ENCODE measurements at regions not wholly inside any gene's neighbourhood (a gene's known extent, or its start where the extent isn't known, plus 50 kb on each side); places are given as distances from the start of the nearest gene placed in this dataset.
"Not testable (repeated sequence)": the region's sequence is repeated elsewhere in the genome, so short reads cannot be mapped to it uniquely, and the experiment has no call there.

DNA sequence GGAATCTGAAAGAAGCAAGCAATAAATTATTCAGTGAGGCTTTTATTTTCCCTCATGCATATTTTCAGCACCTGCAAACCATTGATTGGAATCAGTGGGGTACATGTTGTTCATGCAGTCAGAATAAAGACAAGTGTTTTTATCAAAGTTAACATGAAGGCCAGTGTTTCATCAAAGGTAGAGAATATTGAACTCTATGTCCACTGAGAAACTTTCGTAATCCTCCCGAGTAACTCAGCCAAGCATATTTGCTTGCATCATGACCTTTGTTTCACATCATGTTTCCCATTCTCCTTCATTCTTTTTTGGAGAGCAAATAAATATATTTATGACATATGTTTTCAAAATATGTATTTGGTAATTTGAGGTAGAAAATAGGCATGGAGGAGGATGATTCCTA, 663.1 kb downstream of the SH2D4B start:
- Mint-ChIP-seq H3K4me1 (no peaks in the 10 kb centered on the region), H3K9me3 (peaks cover 0 to 7% (median 2%) of the 10 kb centered on the region in 7 donors), H3K36me3 (no peaks in the 10 kb centered on the region), H3K4me3 (no peak overlapping the region), H3K27ac (no peak overlapping the region), H3K27me3 (ENCODE audit: low read depth in 3 of 3) (peaks cover 0 to 8% (median 2%) of the 10 kb centered on the region in 3 donors)
- DNase-seq = no peak
- intact Hi-C loops (cut with micrococcal nuclease) = no loop called here
- Histone ChIP-seq H3K9me3 (replicated peaks in 1 of 2; ENCODE audit: control insufficient read depth in 1 of 2, insufficient read depth in 1 of 2, low read length in 2 of 2) (no peaks in the 10 kb centered on the region), H3K4me3 (replicated peaks in 1 of 3; ENCODE audit: low read depth in 2 of 3, low read length in 3 of 3) (no peak overlapping the region), H2AFZ (ENCODE audit: insufficient read depth, low read depth, low read length, poor library complexity, severe bottlenecking) (no peak overlapping the region), H3K36me3 (replicated peaks in 1 of 2; ENCODE audit: control insufficient read depth in 1 of 2, insufficient read depth in 2 of 2, low read length in 2 of 2) (no peaks in the 10 kb centered on the region), H3K9ac (ENCODE audit: insufficient read depth, low read length, poor library complexity, severe bottlenecking) (no peak overlapping the region), H3K27me3 (ENCODE audit: control insufficient read depth in 2 of 2, insufficient read depth in 2 of 2, low read length in 2 of 2) (no peaks in the 10 kb centered on the region), H3K79me2 (ENCODE audit: insufficient read depth, low read length) (no peaks in the 10 kb centered on the region), H4K20me1 (ENCODE audit: insufficient read depth, low read length) (no peaks in the 10 kb centered on the region), H3K27ac (ENCODE audit: low read depth in 1 of 2, low read length in 2 of 2) (no peak overlapping the region), H3K4me1 (ENCODE audit: control insufficient read depth in 1 of 2, insufficient read depth in 2 of 2, low read length in 2 of 2) (no peaks in the 10 kb centered on the region), H3K4me2 (replicated peaks; ENCODE audit: extremely low read depth, low read length, poor library complexity, severe bottlenecking) (no peak overlapping the region)
- WGBS (ENCODE audit: insufficient coverage) = no CpG with 5 or more reads among the region's 2 CpGs
- TF ChIP-seq, protein P1, sequence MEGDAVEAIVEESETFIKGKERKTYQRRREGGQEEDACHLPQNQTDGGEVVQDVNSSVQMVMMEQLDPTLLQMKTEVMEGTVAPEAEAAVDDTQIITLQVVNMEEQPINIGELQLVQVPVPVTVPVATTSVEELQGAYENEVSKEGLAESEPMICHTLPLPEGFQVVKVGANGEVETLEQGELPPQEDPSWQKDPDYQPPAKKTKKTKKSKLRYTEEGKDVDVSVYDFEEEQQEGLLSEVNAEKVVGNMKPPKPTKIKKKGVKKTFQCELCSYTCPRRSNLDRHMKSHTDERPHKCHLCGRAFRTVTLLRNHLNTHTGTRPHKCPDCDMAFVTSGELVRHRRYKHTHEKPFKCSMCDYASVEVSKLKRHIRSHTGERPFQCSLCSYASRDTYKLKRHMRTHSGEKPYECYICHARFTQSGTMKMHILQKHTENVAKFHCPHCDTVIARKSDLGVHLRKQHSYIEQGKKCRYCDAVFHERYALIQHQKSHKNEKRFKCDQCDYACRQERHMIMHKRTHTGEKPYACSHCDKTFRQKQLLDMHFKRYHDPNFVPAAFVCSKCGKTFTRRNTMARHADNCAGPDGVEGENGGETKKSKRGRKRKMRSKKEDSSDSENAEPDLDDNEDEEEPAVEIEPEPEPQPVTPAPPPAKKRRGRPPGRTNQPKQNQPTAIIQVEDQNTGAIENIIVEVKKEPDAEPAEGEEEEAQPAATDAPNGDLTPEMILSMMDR (IDR thresholded peaks at IDR 0.05) = no peak

DNA sequence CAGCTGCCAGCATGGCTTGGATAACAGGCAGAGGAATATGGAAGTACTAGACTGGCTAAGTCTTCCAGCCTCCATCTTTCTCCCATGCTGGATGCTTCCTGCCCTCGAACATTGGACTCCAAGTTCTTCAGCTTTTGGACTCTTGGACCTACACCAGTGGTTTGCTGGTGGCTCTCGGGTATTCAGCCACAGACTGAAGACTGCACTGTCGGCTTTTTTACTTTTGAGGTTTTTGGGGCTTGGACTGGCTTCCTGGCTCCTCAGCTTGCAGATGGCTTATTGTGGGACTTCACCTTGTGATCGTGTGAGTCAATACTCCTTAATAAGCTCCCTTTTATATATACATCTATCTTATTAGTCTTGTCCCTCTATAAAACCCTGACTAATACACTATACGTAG, 667.6 kb upstream of the NRG3 start:
- H3K4me1 Mint-ChIP-seq; H3K27me3 Mint-ChIP-seq (ENCODE audit: low read depth in 3 of 3); H3K27ac Mint-ChIP-seq; H3K9me3 ChIP-seq (replicated peaks in 1 of 2; ENCODE audit: control insufficient read depth in 1 of 2, insufficient read depth in 1 of 2, low read length in 2 of 2); H3K36me3 Mint-ChIP-seq; H3K9ac ChIP-seq (ENCODE audit: insufficient read depth, low read length, poor library complexity, severe bottlenecking); H3K79me2 ChIP-seq (ENCODE audit: insufficient read depth, low read length); DNase-seq; H4K20me1 ChIP-seq (ENCODE audit: insufficient read depth, low read length); H3K27ac ChIP-seq (ENCODE audit: low read depth in 1 of 2, low read length in 2 of 2); H3K4me3 Mint-ChIP-seq; H3K4me3 ChIP-seq (replicated peaks in 1 of 3; ENCODE audit: low read depth in 2 of 3, low read length in 3 of 3); H3K4me1 ChIP-seq (ENCODE audit: control insufficient read depth in 1 of 2, insufficient read depth in 2 of 2, low read length in 2 of 2); H3K9me3 Mint-ChIP-seq; H2AFZ ChIP-seq (ENCODE audit: insufficient read depth, low read depth, low read length, poor library complexity, severe bottlenecking); H3K36me3 ChIP-seq (replicated peaks in 1 of 2; ENCODE audit: control insufficient read depth in 1 of 2, insufficient read depth in 2 of 2, low read length in 2 of 2); H3K4me2 ChIP-seq (replicated peaks; ENCODE audit: extremely low read depth, low read length, poor library complexity, severe bottlenecking); H3K27me3 ChIP-seq (ENCODE audit: control insufficient read depth in 2 of 2, insufficient read depth in 2 of 2, low read length in 2 of 2); intact Hi-C loops (cut with micrococcal nuclease): not testable (repeated sequence)
- WGBS (ENCODE audit: insufficient coverage) = 83% methylated on average over 2 of the region's 5 CpGs
